ENCODE measurements at regions not wholly inside any gene's neighbourhood (a gene's known extent, or its start where the extent isn't known, plus 50 kb on each side); places are given as distances from the start of the nearest gene placed in this dataset.

DNA sequence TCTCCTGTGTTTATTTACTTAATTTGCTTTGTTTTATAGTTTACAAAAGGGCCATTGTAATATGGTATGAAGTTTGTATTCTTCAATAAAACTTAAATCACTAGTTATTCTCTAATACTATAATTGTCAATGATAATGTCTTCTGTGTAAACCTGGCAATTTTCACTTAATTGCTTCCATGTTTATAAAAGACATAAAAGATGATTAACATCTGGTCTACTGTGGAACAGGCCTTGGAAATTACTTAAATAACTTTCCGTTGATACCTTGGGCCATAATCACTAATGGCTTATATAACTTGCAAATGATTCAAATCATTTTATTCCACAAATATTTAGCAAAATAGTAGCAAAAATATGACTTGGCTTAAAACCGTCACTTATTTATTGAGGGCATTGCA, 743.8 kb downstream of the DSC3 start:
- no peak for DNase-seq

DNA sequence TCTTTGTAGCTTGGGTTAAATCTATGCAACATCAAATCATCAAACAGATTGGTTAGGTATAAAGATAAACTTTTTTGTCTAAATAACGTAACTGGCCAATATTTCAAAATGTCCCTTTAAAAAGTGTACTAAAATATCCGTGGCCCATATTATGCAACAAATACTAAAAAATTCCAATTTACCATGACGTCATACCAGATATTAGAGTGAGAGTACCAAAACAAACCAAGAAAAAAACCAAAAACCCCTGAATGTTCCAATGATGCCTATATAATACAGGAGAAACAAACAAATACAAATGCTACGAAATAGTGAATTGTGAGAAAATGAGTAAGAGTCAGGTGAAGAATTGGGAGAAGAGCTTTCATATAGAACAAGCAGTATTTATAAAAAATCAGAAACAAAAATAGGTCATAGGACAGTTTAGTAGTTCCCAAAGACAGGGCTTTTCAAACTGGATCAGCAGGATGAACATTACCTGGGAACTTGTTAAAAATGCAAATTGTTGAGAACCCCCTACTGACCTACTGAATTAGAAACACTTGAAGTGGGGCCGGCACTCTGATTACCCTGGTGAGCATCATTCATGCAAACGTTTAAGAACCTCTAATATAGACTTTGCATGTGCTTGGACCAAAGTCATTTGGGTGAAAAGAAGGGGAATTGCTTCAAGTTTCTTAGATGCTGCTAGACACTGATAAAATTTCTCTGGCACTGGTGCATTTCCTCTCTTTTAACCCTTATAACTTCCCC, 753.7 kb downstream of the DSC3 start:
- DNase-seq = no peak

DNA sequence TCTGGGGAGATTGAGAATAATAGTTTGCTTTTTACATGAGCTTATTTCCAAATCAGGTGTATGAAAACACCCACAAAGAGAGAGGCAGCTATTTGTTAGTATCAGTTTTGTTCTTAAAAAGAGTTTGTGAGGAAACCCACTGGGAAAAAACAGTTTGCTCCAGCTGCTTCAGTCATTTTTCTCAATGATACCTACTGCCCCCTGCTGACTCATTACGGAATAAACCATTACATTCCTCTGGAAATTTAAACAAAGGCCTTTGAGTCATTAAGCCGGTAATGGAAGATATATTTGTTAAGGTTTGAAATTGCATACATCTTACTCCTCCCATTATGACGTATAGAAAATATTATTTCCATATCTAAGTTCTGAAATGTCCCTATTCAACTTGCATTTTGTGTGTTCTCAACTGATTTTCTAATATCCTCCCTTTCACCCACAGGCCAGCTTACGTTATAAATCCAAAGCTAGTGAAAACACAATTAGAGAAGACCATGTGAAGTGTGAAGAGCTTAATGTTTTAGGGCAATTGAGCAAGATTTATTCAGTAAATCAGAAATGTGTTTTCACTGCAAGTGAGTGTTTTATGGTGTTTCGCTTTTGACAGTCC, 761.6 kb downstream of the DSC3 start:
- no peak for DNase-seq

DNA sequence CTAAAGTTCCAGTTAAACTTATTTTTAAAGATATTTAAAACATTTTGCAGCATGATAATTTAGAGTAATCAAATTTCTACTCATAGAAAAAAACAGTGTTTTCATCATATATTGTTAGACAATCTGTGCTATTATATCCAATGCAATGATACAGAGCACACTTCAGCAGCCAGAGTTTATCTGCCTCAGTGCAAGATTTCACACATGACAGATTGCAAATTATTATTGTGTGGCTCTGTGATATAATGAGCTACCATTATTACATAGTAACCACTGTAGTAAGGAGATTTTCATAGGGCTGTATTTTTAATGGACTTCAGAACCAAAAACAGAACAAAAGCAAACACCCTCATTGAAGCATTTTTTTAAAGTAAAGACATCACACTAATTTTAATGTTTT, 762.4 kb downstream of the DSC3 start:
- no peak for DNase-seq

DNA sequence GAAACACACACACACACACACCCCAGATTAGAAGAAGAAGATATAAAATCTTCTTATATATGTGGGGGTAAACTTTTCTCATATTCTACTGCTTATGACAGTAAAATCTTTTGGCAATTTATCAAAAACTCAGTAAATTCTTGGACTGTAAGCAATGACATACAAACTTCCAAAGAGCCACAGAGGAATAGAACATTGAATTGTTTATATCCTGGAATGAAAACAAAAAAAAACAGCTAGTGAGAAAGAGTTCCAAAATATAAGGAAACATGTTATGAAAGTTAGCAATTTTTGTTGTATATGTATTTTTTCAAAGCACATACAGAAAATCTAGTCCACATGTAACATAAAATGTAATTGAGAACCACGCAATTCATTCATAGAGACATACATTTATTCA, 764.9 kb downstream of the DSC3 start:
- no peak for DNase-seq

DNA sequence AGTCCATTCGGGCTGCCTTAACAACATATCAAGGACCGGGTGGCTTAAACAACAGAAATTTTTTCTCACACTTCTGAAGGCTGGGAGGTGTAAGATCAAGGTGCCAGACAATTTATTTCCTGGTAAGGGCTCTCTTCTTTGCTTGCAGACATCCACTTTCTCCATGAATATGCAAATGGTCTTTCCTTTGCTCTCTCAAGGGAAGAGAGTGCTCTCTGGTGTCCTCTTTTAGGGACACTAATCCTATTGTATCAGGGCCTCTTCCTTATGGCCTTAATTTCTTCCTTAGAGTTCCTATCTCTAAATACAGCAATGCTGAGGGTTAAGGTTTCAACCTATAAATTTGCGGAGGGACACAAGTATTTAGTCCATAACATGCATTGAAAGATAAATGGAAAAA, 770.8 kb downstream of the DSC3 start:
- DNase-seq = no peak

DNA sequence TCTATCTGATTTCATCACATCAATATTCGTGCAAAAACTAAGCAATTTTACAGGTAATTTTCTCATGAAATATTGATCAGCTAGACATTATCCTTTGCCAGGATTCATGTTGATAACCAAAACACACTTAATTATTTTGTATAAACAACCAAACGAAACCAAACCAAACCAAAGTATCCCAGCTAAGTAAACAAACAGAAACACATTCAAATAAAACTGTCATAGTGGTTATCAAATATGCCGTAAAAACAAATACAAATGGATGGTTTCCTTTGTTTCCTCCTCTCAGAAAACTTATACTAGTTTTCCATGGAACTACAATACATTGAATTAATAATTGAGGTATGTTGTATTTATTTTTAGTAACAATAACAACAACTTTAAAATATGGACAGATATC, 777.4 kb downstream of the DSC3 start:
- DNase-seq = no peak

DNA sequence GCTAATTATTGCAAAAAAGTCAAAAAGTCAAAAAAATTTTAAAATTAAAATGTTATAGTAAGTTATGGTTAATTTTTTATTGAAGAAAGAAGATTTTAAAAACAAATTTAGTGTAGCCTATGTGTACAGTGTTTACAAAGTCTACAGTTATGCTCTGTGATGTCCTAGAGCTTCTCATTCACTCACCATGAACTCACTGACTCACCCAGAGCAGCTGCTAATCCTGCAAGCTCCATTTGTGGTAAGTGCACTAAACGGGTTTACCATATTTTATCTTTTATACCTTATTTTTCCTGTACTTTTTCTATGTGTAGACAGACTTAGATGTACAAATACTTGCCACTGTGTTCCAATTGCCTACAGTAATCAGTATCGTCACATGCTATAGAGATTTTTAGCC, 788.2 kb downstream of the DSC3 start:
- DNase-seq = no peak

DNA sequence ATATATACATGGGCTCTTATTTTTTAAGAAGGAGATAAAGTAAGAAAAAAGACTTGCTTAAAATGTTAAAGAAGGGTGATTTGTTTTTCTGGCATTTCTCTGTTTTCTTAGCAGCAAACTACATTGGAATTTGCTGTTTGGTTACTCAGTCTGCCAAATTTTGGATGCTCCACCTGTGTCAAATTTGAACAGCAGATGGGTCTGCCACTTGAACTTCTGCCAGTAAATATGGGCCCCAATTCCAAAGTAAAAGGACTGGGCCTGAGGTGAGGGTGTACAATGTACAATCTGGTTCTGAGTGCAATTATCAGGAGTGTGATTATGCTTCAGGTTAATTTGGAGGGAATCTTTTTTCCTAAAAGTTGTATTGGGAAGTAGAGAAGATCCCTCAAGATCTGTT, 794.5 kb downstream of the DSC3 start:
- no peak for DNase-seq

DNA sequence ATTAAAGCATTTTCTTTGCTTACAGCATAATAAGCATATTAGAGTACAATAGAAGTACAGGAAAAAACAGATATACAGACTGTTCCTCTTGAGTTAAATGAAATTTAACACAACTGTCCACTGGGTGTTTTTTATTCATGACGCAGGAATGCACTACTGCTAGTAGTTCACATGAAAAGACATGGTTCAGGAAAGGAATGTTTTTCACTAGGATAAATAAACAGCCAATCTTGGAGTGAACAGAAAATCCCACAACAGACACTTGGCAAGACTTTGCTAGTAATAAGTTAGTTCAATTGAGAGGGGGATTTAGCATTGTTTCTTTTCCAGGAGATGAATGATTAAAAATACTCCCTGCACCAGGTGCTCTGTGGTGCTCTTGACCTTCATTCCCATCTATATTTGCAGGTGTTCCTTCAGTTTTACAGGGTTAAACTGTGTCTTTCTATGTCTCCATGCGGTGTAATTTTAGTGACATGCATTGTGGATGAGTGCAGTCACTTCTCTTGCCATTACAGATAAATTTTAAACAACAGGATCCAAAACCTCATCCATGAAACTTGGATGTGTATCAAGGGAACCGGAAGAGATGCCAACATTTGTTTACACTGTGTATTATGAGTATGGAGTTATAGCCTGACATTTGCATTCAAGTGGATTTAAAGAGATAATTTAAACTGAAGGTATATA, 796.6 kb downstream of the DSC3 start:
- DNase-seq = no peak

DNA sequence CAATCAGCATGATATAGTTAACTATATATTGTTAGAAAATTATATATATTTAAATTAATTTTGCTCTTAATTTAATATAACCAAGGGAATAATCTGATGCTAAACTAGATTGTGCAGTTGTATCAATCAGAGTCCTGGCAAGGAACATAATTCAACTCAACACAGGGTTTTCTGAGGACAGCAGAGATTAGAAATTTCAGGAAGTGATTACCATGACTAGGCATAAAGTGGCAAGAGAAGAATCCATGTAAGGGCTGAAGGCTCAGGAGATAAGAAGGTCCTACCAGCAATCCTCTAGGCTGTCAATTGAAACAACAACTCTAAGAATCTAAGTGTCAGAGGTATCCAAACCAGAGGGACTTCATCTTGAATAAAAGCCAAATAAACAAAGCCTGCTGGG, 807.8 kb downstream of the DSC3 start:
- DNase-seq = no peak

DNA sequence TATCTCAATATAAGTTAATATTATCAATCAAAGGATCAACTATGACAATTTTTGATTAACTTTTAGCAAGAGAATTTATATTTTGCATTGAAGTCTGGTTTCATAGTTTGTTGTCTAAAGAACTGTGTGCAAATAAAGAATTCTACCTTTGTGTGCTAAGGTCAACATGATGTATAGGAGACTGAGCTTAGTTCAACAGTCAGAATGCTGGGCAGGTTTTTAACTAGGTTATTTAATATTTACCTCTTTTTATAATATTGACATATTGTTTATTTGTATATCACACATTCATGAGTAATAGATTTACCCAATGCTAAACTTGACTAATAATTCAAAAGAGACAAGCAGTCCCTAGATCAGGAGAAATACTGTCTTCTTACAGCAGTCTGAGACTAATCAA, 831.4 kb downstream of the DSC3 start:
- DNase-seq = no peak

DNA sequence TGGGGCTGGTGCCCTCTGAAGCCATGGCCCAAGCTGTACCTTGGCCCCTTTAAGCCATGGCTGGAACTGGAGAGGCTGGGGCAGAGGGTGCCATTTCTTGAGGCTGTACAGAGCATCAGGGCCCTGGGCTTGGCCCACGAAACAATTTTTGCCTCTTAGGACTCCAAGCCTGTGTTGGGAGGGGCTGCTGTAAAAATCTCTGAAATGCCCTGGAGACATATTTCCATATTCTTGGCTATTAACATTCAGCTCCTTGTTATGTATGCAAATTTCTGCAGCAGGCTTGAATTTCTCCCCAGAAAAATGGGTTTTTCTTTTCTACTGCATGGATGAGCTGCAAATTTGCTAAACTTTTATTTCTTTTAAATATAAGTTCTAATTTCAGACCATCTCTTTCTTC, 834.0 kb downstream of the DSC3 start:
- no peak for DNase-seq

DNA sequence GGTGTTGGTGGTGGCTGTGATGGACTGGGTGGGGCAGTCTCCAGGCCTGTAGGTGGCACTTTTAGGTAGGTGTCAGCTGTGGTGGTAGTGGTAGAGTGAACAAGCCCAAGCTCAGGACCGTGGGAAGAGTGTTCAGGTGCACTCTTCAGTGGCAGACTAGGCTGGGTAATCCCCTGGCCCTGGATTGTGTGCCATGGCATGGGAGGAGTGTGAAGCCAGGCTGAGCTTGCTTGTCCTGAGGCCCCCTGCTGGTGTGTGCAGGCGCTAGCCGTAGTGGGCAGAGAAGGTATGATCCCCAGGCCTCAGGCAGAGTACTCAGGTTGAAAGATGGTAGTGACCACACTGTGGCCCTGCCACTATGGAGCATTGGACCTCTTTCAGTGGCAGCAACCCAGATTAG, 850.3 kb downstream of the DSC3 start:
- DNase-seq = no peak

DNA sequence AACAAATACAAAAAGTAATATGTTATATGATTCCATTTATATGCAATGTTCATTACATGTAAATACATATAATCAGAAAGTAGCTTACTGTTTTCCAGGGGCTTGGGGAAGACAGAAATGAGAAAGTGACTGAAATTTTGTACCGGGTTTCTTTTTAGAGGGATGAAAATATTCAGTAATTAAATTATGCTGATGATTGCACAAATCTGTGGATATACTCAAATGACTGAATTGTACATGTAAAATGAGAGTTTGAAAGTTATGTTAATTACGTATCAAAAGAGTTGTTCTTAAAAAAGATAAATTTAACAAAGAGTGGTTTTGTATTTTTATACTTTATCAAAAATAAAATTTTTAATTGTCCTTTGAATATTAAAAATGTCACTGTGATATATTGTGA, 856.3 kb downstream of the DSC3 start:
- DNase-seq = no peak

DNA sequence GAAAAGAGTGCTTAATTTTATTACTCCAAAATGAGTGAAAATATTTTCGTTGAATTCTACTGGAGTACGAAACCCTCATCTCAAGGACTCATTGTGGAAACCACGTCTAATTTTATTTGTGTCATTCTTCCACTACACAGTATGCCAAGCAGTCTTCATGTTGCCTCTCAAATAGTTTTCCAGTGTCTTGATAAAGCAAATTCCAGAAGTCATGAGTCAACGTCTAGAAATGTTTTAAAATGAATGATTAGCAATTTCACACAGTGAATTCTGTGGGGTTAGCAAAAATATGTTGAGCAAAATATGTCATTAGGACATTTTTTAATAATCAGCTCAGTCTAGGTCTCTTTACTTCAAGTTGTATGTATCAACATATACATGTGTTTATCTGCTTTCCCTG, 865.5 kb downstream of the DSC3 start:
- DNase-seq = no peak

DNA sequence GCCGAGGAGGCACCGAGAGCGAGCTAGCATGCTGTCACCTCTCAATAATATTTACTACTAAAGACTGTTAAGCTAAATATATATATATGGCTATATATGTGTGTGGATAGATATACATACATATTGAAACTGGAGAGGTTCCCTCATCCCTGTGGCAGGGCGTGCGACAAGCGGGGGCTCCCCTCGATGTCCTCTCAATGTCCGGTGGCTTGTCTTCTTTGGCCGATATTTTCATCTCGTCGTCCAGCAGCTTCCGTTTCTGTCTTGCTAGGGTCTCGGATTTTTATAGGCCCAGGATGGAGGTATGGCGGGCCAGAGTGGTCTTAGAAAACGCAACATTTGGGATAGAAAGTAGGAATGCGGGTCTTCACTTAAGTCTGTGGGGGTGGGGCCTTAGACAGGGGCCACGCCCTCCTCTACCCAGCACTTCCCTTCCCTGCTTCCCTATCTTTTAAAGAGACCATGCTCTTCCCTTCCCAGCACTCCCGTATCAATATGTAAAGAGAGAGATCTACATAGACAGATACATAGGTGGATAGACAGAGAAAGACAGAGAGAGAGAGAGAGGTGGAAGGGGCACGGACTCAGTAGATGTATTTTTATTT, 866.8 kb downstream of the DSC3 start:
- DNase-seq = no peak

DNA sequence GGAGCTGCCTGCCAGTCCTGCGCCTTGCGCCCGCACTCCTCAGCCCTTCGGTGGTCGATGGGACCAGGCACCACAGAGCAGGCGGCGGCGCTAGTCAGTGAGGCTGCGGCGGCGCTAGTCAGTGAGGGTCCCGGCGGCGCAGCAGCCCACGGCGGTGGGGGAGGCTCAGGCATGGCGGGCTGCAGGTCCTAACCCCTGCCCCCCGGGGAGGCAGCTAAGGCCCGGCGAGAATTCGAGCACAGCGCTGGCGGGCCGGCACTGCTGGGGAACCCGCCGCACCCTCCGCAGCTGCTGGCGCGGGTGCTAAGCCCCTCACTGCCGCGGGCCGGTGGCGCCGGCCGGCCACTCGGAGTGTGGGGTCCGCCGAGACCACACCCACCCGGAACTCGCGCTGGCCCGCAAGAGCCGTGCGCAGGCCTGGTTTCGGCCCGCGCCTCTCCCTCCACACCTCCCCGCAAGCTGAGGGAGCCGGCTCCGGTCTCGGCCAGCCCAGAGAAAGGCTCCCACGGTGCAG, 867.4 kb downstream of the DSC3 start:
- no peak for DNase-seq

DNA sequence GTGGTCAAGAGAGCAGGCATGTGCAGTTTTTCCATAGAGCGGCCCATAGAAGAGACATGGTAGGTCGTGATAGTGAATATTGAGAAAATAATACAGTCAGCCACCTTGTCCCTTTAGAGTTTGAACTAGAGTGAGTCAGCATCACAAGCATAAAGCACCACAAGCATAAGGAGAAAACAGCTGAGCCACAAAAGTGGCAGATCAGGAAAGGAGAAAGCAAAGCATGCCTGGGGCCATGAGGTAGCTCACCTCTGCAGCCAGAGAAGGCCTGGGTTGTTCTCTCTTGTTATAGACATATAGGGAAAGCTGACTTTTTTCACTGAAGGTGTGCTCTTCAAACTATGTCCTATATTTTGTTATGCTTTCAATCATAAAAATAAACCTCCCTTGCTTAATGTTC, 879.0 kb downstream of the DSC3 start:
- DNase-seq = no peak

DNA sequence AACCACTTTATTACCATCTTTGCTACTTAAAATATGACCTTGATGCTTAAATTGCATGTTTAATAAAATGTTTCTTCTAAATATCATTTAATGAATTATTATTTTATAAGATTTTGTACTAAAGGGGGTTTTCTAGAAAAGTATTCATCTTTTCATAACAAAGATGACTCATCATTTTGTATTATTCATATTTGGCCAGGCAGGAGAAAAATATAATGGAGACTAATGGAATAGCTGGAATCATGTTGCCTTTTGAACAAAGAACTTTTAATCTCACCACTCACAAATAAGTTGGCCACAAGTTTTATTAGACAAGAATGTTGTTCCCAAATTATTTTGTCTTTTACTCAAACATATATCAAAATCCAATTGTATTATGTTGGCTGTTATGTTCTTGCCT, 882.4 kb downstream of the DSC3 start:
- no peak for DNase-seq

DNA sequence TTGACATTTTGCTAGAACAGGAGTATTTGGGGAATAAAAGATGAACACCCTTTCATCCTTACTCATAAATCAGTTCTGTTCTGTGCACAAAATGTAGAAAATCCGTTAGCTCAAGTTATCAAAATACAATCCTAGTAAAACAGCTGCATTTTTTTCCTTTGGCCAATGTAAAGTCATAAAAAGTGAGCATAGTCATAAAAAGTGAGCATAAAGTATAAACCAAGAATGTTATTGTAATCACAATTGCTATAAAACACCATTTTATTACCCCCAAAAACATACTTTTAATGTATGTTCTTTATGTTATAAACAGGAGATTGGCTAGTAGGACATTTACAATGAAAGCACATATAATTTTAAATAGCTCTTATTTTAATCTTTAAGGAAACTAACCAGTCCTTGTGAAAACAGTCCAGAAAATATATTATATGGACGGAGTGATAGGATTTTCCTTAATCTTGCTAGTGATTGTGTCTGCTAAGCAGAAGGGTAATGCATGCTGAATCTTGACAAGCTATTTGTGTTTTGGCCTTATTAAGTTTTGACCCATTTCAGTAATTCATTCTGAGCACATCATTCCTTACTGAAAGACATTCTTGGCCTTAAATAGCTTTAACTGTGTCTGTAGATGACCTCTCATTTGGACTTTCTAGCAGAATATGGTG, 891.8 kb downstream of the DSC3 start:
- no peak for DNase-seq

DNA sequence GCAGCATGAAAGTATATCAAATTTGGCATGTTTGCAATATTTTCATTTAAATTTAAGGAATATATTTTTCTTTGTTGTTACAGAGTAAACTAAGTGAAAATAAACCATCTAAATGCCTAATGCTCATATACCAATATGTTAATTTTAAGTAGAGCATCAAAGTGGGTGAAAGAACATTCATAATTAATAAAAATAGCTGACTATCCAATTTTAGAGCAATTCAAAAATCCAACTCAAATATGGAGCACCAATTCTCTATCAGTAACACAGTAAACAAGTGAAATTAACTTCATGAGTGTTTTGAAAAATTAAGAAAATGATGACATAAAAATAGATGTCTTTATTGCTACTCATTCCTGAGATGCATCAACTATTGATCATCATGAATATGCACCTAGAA, 893.0 kb downstream of the DSC3 start:
- no peak for DNase-seq

DNA sequence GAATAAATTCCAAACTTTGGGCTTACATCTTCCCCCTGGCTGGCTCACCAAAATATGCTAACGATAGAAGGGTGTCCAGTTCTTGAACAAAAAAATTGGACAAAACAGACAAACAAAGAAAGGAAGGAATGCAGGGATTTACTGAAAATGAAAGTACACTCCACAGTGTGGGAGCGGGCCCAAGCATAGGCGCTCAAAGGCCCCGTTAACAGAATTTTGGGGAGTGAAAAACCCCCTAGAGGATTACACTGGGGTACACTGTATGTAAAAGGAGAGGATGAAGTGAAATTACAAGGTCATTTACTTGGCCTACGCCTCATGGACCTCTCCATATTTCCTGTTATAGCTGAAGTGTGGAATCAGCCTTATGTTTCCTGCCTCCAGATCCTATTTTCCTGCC, 899.7 kb downstream of the DSC3 start:
- no peak for DNase-seq

Data from GOT3 (cell line).